Stomach smooth muscle (tissue), 2 donors: ENCODE measurements at regions not wholly inside any gene's neighbourhood (a gene's known extent, or its start where the extent isn't known, plus 50 kb on each side); places are given as distances from the start of the nearest gene placed in this dataset.
"Not testable (repeated sequence)": the region's sequence is repeated elsewhere in the genome, so short reads cannot be mapped to it uniquely, and the experiment has no call there.

Experiments
- H3K27ac ChIP-seq: one replicate; pipeline ENCODE4 v1.7.0; 2013; ENCODE audit warnings: mild to moderate bottlenecking, low read length, inconsistent platforms
- H3K27me3 ChIP-seq, 2 donors: one replicate each; pipeline ENCODE4 v1.7.0; 2013; ENCODE audit warnings: low read length in 2 of 2; ENCODE audit not compliant: insufficient read depth in 2 of 2, control insufficient read depth in 1 of 2
- H3K36me3 ChIP-seq, 2 donors: one replicate each; pipeline ENCODE4 v1.7.0; 2013; ENCODE audit warnings: low read length in 2 of 2; ENCODE audit not compliant: control insufficient read depth in 2 of 2, insufficient read depth in 2 of 2
- H3K4me1 ChIP-seq: one replicate; pipeline ENCODE4 v1.7.0; 2013; ENCODE audit warnings: low read length; ENCODE audit not compliant: control insufficient read depth, insufficient read depth
- H3K4me3 ChIP-seq, 2 donors: one replicate each; pipeline ENCODE4 v1.7.0; 2013; ENCODE audit warnings: low read length in 2 of 2
- H3K9ac ChIP-seq, 2 donors: one replicate each; pipeline ENCODE4 v1.7.0; 2013; ENCODE audit warnings: low read length in 2 of 2, mild to moderate bottlenecking in 1 of 2
- H3K9me3 ChIP-seq, 2 donors: one replicate each; pipeline ENCODE4 v1.7.0; 2013; ENCODE audit warnings: low read length in 2 of 2; ENCODE audit not compliant: control insufficient read depth in 2 of 2
- donor health status: healthy.
- donor health status: Pancreatic carcinoma.

GRCh38 chr9:82774707-82775231, 288.2 kb downstream of the RASEF start:
- not testable (repeated sequence) for H3K27ac ChIP-seq, H3K4me3 ChIP-seq, H3K27me3 ChIP-seq

GRCh38 chr9:82776508-82776907, 286.4 kb downstream of the RASEF start:
- H3K4me1 ChIP-seq: no peaks in the 10 kb centered on the region

More at GRCh38 chr9:82774707-82775231, 288.2 kb downstream of the RASEF start:
- H3K9me3 ChIP-seq, H3K36me3 ChIP-seq, H3K4me1 ChIP-seq, H3K9ac ChIP-seq: not testable (repeated sequence)

GRCh38 chr9:82777366-82777765, 285.6 kb downstream of the RASEF start:
- Histone ChIP-seq H3K9me3 (no peaks in the 10 kb centered on the region), H3K27ac (no peak overlapping the region), H3K36me3 (no peaks in the 10 kb centered on the region), H3K4me1 (no peaks in the 10 kb centered on the region), H3K4me3 (no peak overlapping the region), H3K27me3 (no peaks in the 10 kb centered on the region), H3K9ac (no peak overlapping the region)

More at GRCh38 chr9:82776508-82776907, 286.4 kb downstream of the RASEF start:
- H3K4me3 ChIP-seq: no peak overlapping the region
- H3K9me3 ChIP-seq: no peaks in the 10 kb centered on the region
- H3K27ac ChIP-seq: no peak overlapping the region
- no peak overlapping the region for H3K9ac ChIP-seq
- H3K27me3 ChIP-seq: no peaks in the 10 kb centered on the region
- no peaks in the 10 kb centered on the region for H3K36me3 ChIP-seq

GRCh38 chr9:82778923-82779322, 284.0 kb downstream of the RASEF start:
- not testable (repeated sequence) for H3K9me3 ChIP-seq, H3K27me3 ChIP-seq, H3K9ac ChIP-seq, H3K4me3 ChIP-seq, H3K36me3 ChIP-seq, H3K27ac ChIP-seq, H3K4me1 ChIP-seq

- H3K36me3 ChIP-seq: no peaks in the 10 kb centered on the region
- H3K27me3 ChIP-seq: no peaks in the 10 kb centered on the region
- no peak overlapping the region for H3K27ac ChIP-seq
- H3K9me3 ChIP-seq: no peaks in the 10 kb centered on the region
- H3K4me3 ChIP-seq: no peak overlapping the region
- no peaks in the 10 kb centered on the region for H3K4me1 ChIP-seq
- no peak overlapping the region for H3K9ac ChIP-seq
Measured at GRCh38 chr9:82780017-82780416, 282.9 kb downstream of the RASEF start.

GRCh38 chr9:82781921-82782392, 281.0 kb downstream of the RASEF start:
- Histone ChIP-seq H3K9ac (no peak overlapping the region), H3K27ac (no peak overlapping the region), H3K9me3 (no peaks in the 10 kb centered on the region), H3K4me3 (no peak overlapping the region), H3K36me3 (no peaks in the 10 kb centered on the region), H3K27me3 (no peaks in the 10 kb centered on the region), H3K4me1 (no peaks in the 10 kb centered on the region)

- no peak overlapping the region for H3K4me3 ChIP-seq
- H3K4me1 ChIP-seq: no peaks in the 10 kb centered on the region
- H3K9me3 ChIP-seq: no peaks in the 10 kb centered on the region
- H3K9ac ChIP-seq: no peak overlapping the region
- H3K27ac ChIP-seq: no peak overlapping the region
- H3K36me3 ChIP-seq: no peaks in the 10 kb centered on the region
- H3K27me3 ChIP-seq: no peaks in the 10 kb centered on the region
Measured at GRCh38 chr9:82783045-82783444, 279.9 kb downstream of the RASEF start.

- Histone ChIP-seq H3K36me3 (no peaks in the 10 kb centered on the region), H3K27me3 (no peaks in the 10 kb centered on the region), H3K4me3 (no peak overlapping the region), H3K4me1 (no peaks in the 10 kb centered on the region), H3K27ac (no peak overlapping the region), H3K9me3 (no peaks in the 10 kb centered on the region), H3K9ac (no peak overlapping the region)
Measured at GRCh38 chr9:82784589-82784988, 278.4 kb downstream of the RASEF start.

GRCh38 chr9:82789155-82789824, 273.7 kb downstream of the RASEF start:
- H3K9me3 ChIP-seq: no peaks in the 10 kb centered on the region
- no peaks in the 10 kb centered on the region for H3K27me3 ChIP-seq
- no peaks in the 10 kb centered on the region for H3K4me1 ChIP-seq
- H3K36me3 ChIP-seq: no peaks in the 10 kb centered on the region
- no peak overlapping the region for H3K9ac ChIP-seq
- H3K27ac ChIP-seq: no peak overlapping the region
- no peak overlapping the region for H3K4me3 ChIP-seq

- Histone ChIP-seq H3K36me3 (no peaks in the 10 kb centered on the region), H3K9ac (no peak overlapping the region), H3K9me3 (no peaks in the 10 kb centered on the region), H3K4me1 (no peaks in the 10 kb centered on the region), H3K27ac (no peak overlapping the region), H3K4me3 (no peak overlapping the region), H3K27me3 (no peaks in the 10 kb centered on the region)
Measured at GRCh38 chr9:82790875-82791274, 272.1 kb downstream of the RASEF start.

GRCh38 chr9:82791692-82792091, 271.2 kb downstream of the RASEF start:
- Histone ChIP-seq H3K9me3 (no peaks in the 10 kb centered on the region), H3K4me1 (no peaks in the 10 kb centered on the region), H3K27me3 (no peaks in the 10 kb centered on the region)

More at GRCh38 chr9:82791692-82792091, 271.2 kb downstream of the RASEF start:
- no peak overlapping the region for H3K4me3 ChIP-seq
- no peak overlapping the region for H3K27ac ChIP-seq
- H3K36me3 ChIP-seq: no peaks in the 10 kb centered on the region
- H3K9ac ChIP-seq: no peak overlapping the region
